ENCODE measurements at regions not wholly inside any gene's neighbourhood (a gene's known extent, or its start where the extent isn't known, plus 50 kb on each side); places are given as distances from the start of the nearest gene placed in this dataset.

DNA sequence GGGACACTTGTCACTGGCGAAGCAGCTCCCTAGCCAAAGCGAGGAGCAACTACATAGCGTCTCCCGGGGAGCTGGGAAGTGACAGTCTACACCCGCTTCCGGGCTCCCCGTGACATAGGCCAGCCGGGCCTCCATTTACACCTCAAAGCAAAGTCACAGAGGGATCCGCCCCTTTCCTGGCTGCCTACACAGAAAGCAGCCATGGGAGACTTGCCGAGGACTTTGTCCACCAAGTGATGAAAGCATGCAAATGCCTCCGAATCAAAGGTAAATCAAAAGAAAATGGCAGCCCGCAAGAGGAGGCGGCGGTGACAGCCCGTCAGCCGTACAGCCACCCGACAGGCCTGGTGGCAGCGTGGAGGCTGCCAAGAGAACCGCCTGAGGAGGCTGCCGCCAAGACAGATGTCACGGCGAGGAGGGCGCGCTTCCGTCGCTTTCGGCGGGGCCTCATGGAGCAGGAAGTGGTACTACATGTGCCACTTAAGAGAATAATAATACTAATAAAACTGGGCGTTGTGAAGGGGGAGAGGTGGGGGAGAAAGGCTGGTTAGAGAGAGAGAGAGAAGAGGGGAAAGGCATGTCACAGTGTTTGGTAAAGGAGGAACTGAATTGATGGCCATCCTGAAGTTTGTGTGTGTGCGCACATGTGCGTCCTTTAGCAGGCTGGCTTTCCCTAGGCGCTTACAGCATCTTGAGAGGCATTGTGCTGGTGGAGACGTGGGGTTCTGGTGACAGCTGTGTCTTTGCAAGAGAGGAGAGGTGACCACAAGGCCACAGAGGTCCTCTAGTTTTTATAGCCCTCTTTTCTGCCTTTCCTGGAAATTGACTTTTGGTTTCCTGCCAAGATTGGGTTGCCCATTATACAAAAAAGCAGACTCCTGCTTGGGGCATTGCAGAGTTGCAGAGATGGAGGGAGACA is 661.7 kb downstream of the VRK1 start:
- H3K36me3 ChIP-seq (ENCODE audit: insufficient read depth in 1 of 2, low read depth in 1 of 2): no peaks in the 10 kb centered on the region
- ATAC-seq (no peak), DNase-seq (peak in 1 of 2 donors; percentile 52)
- H3K27me3 ChIP-seq (ENCODE audit: insufficient read depth in 3 of 3, low read length in 2 of 3): no peaks in the 10 kb centered on the region
- H3K27ac ChIP-seq: no peak overlapping the region
- H3K4me1 ChIP-seq: no peaks in the 10 kb centered on the region
- peak overlapping the region; percentile 42 for H3K4me3 ChIP-seq
- intact Hi-C loops (cut with DNase I): no loop called here
- peaks cover 5% of the 10 kb centered on the region for H3K9me3 ChIP-seq
- WGBS, 3 donors: 11 to 12% (median 11%) methylated on average over 32 to 33 of the region's 33 CpGs
- TF ChIP-seq, protein P1, sequence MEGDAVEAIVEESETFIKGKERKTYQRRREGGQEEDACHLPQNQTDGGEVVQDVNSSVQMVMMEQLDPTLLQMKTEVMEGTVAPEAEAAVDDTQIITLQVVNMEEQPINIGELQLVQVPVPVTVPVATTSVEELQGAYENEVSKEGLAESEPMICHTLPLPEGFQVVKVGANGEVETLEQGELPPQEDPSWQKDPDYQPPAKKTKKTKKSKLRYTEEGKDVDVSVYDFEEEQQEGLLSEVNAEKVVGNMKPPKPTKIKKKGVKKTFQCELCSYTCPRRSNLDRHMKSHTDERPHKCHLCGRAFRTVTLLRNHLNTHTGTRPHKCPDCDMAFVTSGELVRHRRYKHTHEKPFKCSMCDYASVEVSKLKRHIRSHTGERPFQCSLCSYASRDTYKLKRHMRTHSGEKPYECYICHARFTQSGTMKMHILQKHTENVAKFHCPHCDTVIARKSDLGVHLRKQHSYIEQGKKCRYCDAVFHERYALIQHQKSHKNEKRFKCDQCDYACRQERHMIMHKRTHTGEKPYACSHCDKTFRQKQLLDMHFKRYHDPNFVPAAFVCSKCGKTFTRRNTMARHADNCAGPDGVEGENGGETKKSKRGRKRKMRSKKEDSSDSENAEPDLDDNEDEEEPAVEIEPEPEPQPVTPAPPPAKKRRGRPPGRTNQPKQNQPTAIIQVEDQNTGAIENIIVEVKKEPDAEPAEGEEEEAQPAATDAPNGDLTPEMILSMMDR (IDR thresholded peaks at IDR 0.05): no peak

DNA sequence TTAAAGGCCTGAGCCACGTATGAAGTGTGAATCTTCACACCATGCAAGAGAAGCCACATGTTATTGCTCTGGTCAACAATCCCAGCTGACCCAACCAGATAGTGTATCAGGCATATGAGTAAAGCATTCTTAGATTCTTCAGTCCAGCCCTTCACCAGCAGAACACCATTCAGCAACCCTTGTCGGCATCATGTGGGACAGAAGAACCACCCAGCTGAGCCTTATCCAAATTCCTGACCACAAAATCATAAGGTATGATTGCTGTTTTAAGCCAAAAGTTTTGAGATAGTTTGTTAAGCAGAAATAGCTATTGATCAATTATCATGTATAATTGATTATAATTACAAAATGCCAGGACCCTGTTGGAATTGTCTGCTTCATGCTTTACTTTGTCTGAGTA is 664.9 kb downstream of the VRK1 start:
- intact Hi-C loops (cut with DNase I): no loop called here
- WGBS, 3 donors: 65 to 75% (median 68%) methylated on average over 2 of the region's 2 CpGs
- Histone ChIP-seq H3K36me3 (ENCODE audit: insufficient read depth in 1 of 2, low read depth in 1 of 2) (no peaks in the 10 kb centered on the region), H3K9me3 (peaks cover 5% of the 10 kb centered on the region), H3K27me3 (ENCODE audit: insufficient read depth in 3 of 3, low read length in 2 of 3) (peaks cover 0 to under 1% (median 0%) of the 10 kb centered on the region in 3 donors), H3K4me1 (no peaks in the 10 kb centered on the region), H3K27ac (no peak overlapping the region), H3K4me3 (no peak overlapping the region)
- DNase-seq (no peak), ATAC-seq (no peak)
- TF ChIP-seq, protein P1 (IDR thresholded peaks at IDR 0.05): no peak

DNA sequence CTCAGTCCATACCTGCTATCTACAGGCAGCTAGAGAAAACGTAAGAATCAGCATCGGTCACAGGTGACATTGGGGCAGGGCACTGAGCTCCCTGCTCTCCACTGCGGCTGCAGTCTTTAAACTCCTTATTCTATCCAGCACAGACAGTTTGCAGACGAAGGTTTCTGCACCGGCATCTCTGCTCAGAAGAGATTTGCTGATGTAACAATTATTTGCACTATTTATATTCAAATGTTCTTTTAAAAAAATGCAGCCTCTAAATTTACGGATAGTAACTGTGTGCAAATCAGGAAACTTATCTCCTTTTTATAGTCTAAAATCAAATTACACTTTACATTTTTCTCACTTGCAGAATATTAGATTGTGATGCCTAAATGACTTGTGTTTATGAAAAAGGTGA is 671.0 kb downstream of the VRK1 start:
- H3K27ac ChIP-seq: no peak overlapping the region
- 56 to 68% (median 65%) methylated on average over 6 of the region's 6 CpGs for WGBS, 3 donors
- ATAC-seq (no peak), DNase-seq (no peak)
- H3K36me3 ChIP-seq (ENCODE audit: insufficient read depth in 1 of 2, low read depth in 1 of 2): no peaks in the 10 kb centered on the region
- TF ChIP-seq, protein P1 (IDR thresholded peaks at IDR 0.05): no peak
- intact Hi-C loops (cut with DNase I): no loop called here
- no peak overlapping the region for H3K4me3 ChIP-seq
- no peaks in the 10 kb centered on the region for H3K9me3 ChIP-seq
- no peaks in the 10 kb centered on the region for H3K4me1 ChIP-seq
- H3K27me3 ChIP-seq (ENCODE audit: insufficient read depth in 3 of 3, low read length in 2 of 3): peaks cover 0 to 3% (median 2%) of the 10 kb centered on the region in 3 donors

DNA sequence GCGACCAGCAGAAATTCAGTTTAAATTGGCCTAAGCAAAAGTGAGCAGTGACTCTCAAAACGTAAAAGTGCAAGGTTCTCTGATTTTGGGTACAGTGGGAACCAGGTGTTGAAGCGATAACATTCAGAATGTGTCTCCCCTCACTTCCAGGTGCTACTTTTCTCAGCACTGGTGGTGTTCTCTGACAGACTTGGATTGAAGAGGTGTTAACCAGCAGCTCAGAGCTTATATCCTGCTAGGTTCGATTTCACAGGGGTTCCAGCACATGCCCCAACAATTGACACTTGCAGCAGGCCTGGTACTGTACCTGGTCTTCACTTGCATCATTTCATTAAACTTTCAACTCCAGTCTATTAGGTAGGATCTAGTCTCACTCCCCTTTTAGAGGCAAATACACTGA is 680.2 kb downstream of the VRK1 start:
- no peak overlapping the region for H3K27ac ChIP-seq
- H3K4me3 ChIP-seq: no peak overlapping the region
- H3K4me1 ChIP-seq: no peaks in the 10 kb centered on the region
- H3K27me3 ChIP-seq (ENCODE audit: insufficient read depth in 3 of 3, low read length in 2 of 3): peaks cover 0 to 7% (median 0%) of the 10 kb centered on the region in 3 donors
- H3K9me3 ChIP-seq: no peaks in the 10 kb centered on the region
- DNase-seq: no peak
- intact Hi-C loops (cut with DNase I): no loop called here
- H3K36me3 ChIP-seq (ENCODE audit: insufficient read depth in 1 of 2, low read depth in 1 of 2): no peaks in the 10 kb centered on the region
- ATAC-seq: no peak
- 66 to 73% (median 67%) methylated on average over 4 of the region's 4 CpGs for WGBS, 3 donors
- TF ChIP-seq, protein P1 (IDR thresholded peaks at IDR 0.05): no peak

Data from psoas muscle (tissue), 7 donors.